Liver (tissue), 8 donors: ENCODE measurements at regions not wholly inside any gene's neighbourhood (a gene's known extent, or its start where the extent isn't known, plus 50 kb on each side); places are given as distances from the start of the nearest gene placed in this dataset.

ENCODE experiments used
- DNase-seq: peaks from one replicate; pipeline ENCODE4 v3.0.0-alpha.2; 2017; ENCODE audit warnings: low spot score
- H3K27ac ChIP-seq, 2 donors: one replicate each; pipeline ENCODE4 v1.7.0; 2013; ENCODE audit warnings: inconsistent platforms in 2 of 2, low read length in 2 of 2, control low read depth in 1 of 2, low read depth in 1 of 2, mild to moderate bottlenecking in 1 of 2
- H3K27me3 ChIP-seq, 4 donors: one replicate each; pipeline versions ENCODE4 v1.6.1 to v1.7.0; 2013; ENCODE audit warnings: low read length in 3 of 4, inconsistent platforms in 1 of 4, mild to moderate bottlenecking in 1 of 4, moderate library complexity in 1 of 4; ENCODE audit not compliant: control insufficient read depth in 4 of 4, insufficient read depth in 4 of 4
- H3K36me3 ChIP-seq, 4 donors: one replicate each; pipeline versions ENCODE4 v1.6.1 to v1.7.0; 2013; ENCODE audit warnings: low read length in 3 of 4, mild to moderate bottlenecking in 3 of 4, low read depth in 1 of 4, moderate library complexity in 1 of 4; ENCODE audit not compliant: control insufficient read depth in 4 of 4, insufficient read depth in 3 of 4
- H3K4me1 ChIP-seq, 4 donors: one replicate each; pipeline versions ENCODE4 v1.6.1 to v1.7.0; 2013; ENCODE audit warnings: low read length in 3 of 4, mild to moderate bottlenecking in 3 of 4, moderate library complexity in 1 of 4; ENCODE audit not compliant: control insufficient read depth in 4 of 4, insufficient read depth in 4 of 4
- H3K4me3 ChIP-seq, 3 donors: one replicate each; pipeline versions ENCODE4 v1.6.1 to v1.7.0; 2013; ENCODE audit warnings: low read length in 3 of 3, control low read depth in 1 of 3, low read depth in 1 of 3, mild to moderate bottlenecking in 1 of 3
- H3K9ac ChIP-seq, 2 donors: one replicate each; pipeline ENCODE4 v1.7.0; 2013; ENCODE audit warnings: low read length in 2 of 2, mild to moderate bottlenecking in 2 of 2, moderate library complexity in 2 of 2, control low read depth in 1 of 2, low read depth in 1 of 2
- H3K9me3 ChIP-seq, 4 donors: one replicate each; pipeline versions ENCODE4 v1.6.1 to v1.7.0; 2013; ENCODE audit warnings: low read length in 3 of 4; ENCODE audit not compliant: control insufficient read depth in 4 of 4
- ATF3 ChIP-seq: IDR thresholded peaks from 2 replicates; pipeline ENCODE4 v1.6.1; 2016; ENCODE audit warnings: antibody characterized with exemption
- CTCF ChIP-seq: fragments of 150-350 bp; IDR thresholded peaks from 2 replicates; pipeline ENCODE4 v1.5.1; 2017; ENCODE audit warnings: improper control_type of control experiment, low read depth, low read length; ENCODE audit not compliant: missing input control
- EGR1 ChIP-seq, 2 donors: IDR thresholded peaks; 2 replicates each; pipeline ENCODE4 v1.6.1; 2016 to 2018; ENCODE audit warnings: antibody characterized with exemption in 2 of 2, low read depth in 2 of 2
- FOXA1 ChIP-seq: IDR thresholded peaks from 2 replicates; pipeline ENCODE4 v1.6.1; 2016; ENCODE audit warnings: antibody characterized with exemption
- FOXA2 ChIP-seq: IDR thresholded peaks from 2 replicates; pipeline ENCODE4 v1.6.1; 2016; ENCODE audit warnings: antibody characterized with exemption
- GABPA ChIP-seq, 2 donors: IDR thresholded peaks in 1 of 2; conservative IDR thresholded peaks in 1 of 2; 2 replicates each; pipeline ENCODE4 v1.6.1; 2016; ENCODE audit warnings: antibody characterized with exemption in 2 of 2, mild to moderate bottlenecking in 1 of 2, moderate library complexity in 1 of 2
- HNF4A ChIP-seq, 2 donors: conservative IDR thresholded peaks; 2 replicates each; pipeline ENCODE4 v1.6.1; 2016; ENCODE audit warnings: antibody characterized with exemption in 2 of 2, mild to moderate bottlenecking in 2 of 2
- HNF4G ChIP-seq: IDR thresholded peaks from 2 replicates; pipeline ENCODE4 v1.6.1; 2016; ENCODE audit warnings: antibody characterized with exemption
- JUND ChIP-seq, 2 donors: IDR thresholded peaks; 2 replicates each; pipeline ENCODE4 v1.6.1; 2016; ENCODE audit warnings: antibody characterized with exemption in 2 of 2
- MAX ChIP-seq: IDR thresholded peaks from 2 replicates; pipeline ENCODE4 v1.6.1; 2016; ENCODE audit warnings: antibody characterized with exemption
- NR2F2 ChIP-seq: IDR thresholded peaks from 2 replicates; pipeline ENCODE4 v1.6.1; 2016; ENCODE audit warnings: antibody characterized with exemption
- RAD21 ChIP-seq, 2 donors: IDR thresholded peaks; 2 replicates each; pipeline ENCODE4 v1.6.1; 2016; ENCODE audit warnings: antibody characterized with exemption in 2 of 2, mild to moderate bottlenecking in 2 of 2
- REST ChIP-seq: IDR thresholded peaks from 2 replicates; pipeline ENCODE4 v1.6.1; 2016; ENCODE audit warnings: antibody characterized with exemption, mild to moderate bottlenecking
- SP1 ChIP-seq: IDR thresholded peaks from 2 replicates; pipeline ENCODE4 v1.6.1; 2018; ENCODE audit warnings: antibody characterized with exemption, mild to moderate bottlenecking
- TAF1 ChIP-seq: conservative IDR thresholded peaks from 2 replicates; pipeline ENCODE4 v1.6.1; 2016; ENCODE audit warnings: antibody characterized with exemption, mild to moderate bottlenecking
- YY1 ChIP-seq: IDR thresholded peaks from 2 replicates; pipeline ENCODE4 v1.6.1; 2016; ENCODE audit warnings: antibody characterized with exemption, mild to moderate bottlenecking
- ZBTB33 ChIP-seq: IDR thresholded peaks from 2 replicates; pipeline ENCODE4 v1.6.1; 2016; ENCODE audit warnings: antibody characterized with exemption
- WGBS: extraction: QIAGEN DNeasy Blood & Tissue Kit; methylation state at CpG from one replicate; pipeline ENCODE4 v1.1.7; 2013; 5-methylcytosine and 5-hydroxymethylcytosine counted together
- donor health status: healthy.
- donor health status: healthy.
- donor health status: healthy.
- donor health status: healthy.
- donor health status: healthy.

GRCh38 chr10:53432035-53432434, 659.5 kb upstream of the MBL2 start:
- TF ChIP-seq JUND (IDR thresholded peaks at IDR 0.05), result no peak
- no peak for TF ChIP-seq EGR1 (IDR thresholded peaks at IDR 0.05; ENCODE audit: low read depth in 2 of 2)
- TF ChIP-seq REST, result no peak
- no peak for TF ChIP-seq FOXA2
- TF ChIP-seq CTCF, result no peak
- TF ChIP-seq SP1, result no peak
- no peak for TF ChIP-seq NR2F2
- TF ChIP-seq RAD21 (IDR thresholded peaks at IDR 0.05), result no peak
- TF ChIP-seq TAF1, result no peak
- TF ChIP-seq MAX, result no peak
- Histone ChIP-seq H3K9ac (no peak overlapping the region), H3K27me3 (no peaks in the 10 kb centered on the region), H3K9me3 (no peaks in the 10 kb centered on the region), H3K4me3 (no peak overlapping the region), H3K36me3 (no peaks in the 10 kb centered on the region), H3K4me1 (peaks cover 0 to 2% (median 0%) of the 10 kb centered on the region in 4 donors), H3K27ac (no peak overlapping the region)
- WGBS, result 76% methylated on average over 2 of the region's 2 CpGs
- no peak for DNase-seq

- H3K27ac ChIP-seq, result no peak overlapping the region
- no peak for TF ChIP-seq ZBTB33
- no peak for TF ChIP-seq YY1
- no peak for TF ChIP-seq JUND (IDR thresholded peaks at IDR 0.05)
- TF ChIP-seq CTCF, result no peak
- no peak for TF ChIP-seq SP1
- no peak for TF ChIP-seq HNF4G
- no peak for TF ChIP-seq EGR1 (IDR thresholded peaks at IDR 0.05; ENCODE audit: low read depth in 2 of 2)
- TF ChIP-seq TAF1, result no peak
- no peak for TF ChIP-seq FOXA1
- TF ChIP-seq FOXA2, result no peak
- TF ChIP-seq GABPA (IDR thresholded peaks at IDR 0.05 in 1 of 2, conservative IDR thresholded peaks at IDR 0.05 in 1 of 2), result no peak
- no peak for TF ChIP-seq ATF3
- TF ChIP-seq REST, result no peak
- no peak for TF ChIP-seq HNF4A (conservative IDR thresholded peaks at IDR 0.05)
- TF ChIP-seq MAX, result no peak
- TF ChIP-seq NR2F2, result no peak
Observed at GRCh38 chr10:53430974-53431373, 658.4 kb upstream of the MBL2 start.

More at GRCh38 chr10:53430974-53431373, 658.4 kb upstream of the MBL2 start:
- no peak overlapping the region for H3K4me3 ChIP-seq
- WGBS, result 92% methylated on average over 4 of the region's 4 CpGs
- H3K36me3 ChIP-seq, result no peaks in the 10 kb centered on the region
- no peak for DNase-seq
- H3K9me3 ChIP-seq, result no peaks in the 10 kb centered on the region
- H3K4me1 ChIP-seq, result peaks cover 0 to 2% (median 0%) of the 10 kb centered on the region in 4 donors
- H3K27me3 ChIP-seq, result no peaks in the 10 kb centered on the region
- no peak overlapping the region for H3K9ac ChIP-seq
